WTC11 (cell line): ENCODE measurements at regions not wholly inside any gene's neighbourhood (a gene's known extent, or its start where the extent isn't known, plus 50 kb on each side); places are given as distances from the start of the nearest gene placed in this dataset.

Source experiments
- ATAC-seq: fragments of 200-7000 bp; cut with Tn5 transposase; 2 replicates; pipeline ENCODE4 v1.10.0; 2021; ENCODE audit warnings: mild to moderate bottlenecking, moderate library complexity
- CTCF ChIA-PET: fragments of 300-600 bp; sonication (Branson Sonifier 250); formaldehyde crosslinking; loops from one replicate; lab custom pipeline; 2021; ENCODE audit warnings: antibody characterized with exemption; lab: Charles Lee
- POLR2A ChIA-PET: fragments of 350-600 bp; sonication (Branson Sonifier 250); formaldehyde crosslinking; loops from one replicate; lab custom pipeline; 2021; ENCODE audit warnings: antibody characterized with exemption; lab: Charles Lee
- DNase-seq: peaks from one replicate; pipeline ENCODE4 v3.0.0; 2021; ENCODE audit warnings: low spot score
- H3K27ac Mint-ChIP-seq: 2 replicates; pipeline ENCODE4 v1.8.0; 2021; ENCODE audit warnings: mixed read lengths
- H3K27me3 Mint-ChIP-seq: 2 replicates; pipeline ENCODE4 v1.8.0; 2021; ENCODE audit warnings: low read depth, mild to moderate bottlenecking, moderate library complexity, mixed read lengths
- H3K36me3 Mint-ChIP-seq: 2 replicates; pipeline ENCODE4 v1.8.0; 2021; ENCODE audit warnings: mixed read lengths
- H3K4me1 Mint-ChIP-seq: 2 replicates; pipeline ENCODE4 v1.8.0; 2022; ENCODE audit warnings: mixed read lengths
- H3K4me3 Mint-ChIP-seq: 2 replicates; pipeline ENCODE4 v1.8.0; 2021; ENCODE audit warnings: mild to moderate bottlenecking, moderate library complexity, mixed read lengths
- H3K9me3 Mint-ChIP-seq: 2 replicates; pipeline ENCODE4 v1.8.0; 2021; ENCODE audit warnings: mixed read lengths
- ARID4B ChIP-seq: sonication (generic); formaldehyde crosslinking; IDR thresholded peaks from 2 replicates; pipeline ENCODE4 v1.8.0; 2023; ENCODE audit warnings: missing genetic modification reagents, mild to moderate bottlenecking, borderline replicate concordance
- ATF1 ChIP-seq: sonication (generic); formaldehyde crosslinking; IDR thresholded peaks from 2 replicates; pipeline ENCODE4 v1.8.1; 2023; ENCODE audit warnings: mild to moderate bottlenecking, moderate library complexity, missing genetic modification reagents
- ATF2 ChIP-seq: sonication (generic); formaldehyde crosslinking; IDR thresholded peaks from 2 replicates; pipeline ENCODE4 v1.8.1; 2022; ENCODE audit warnings: low read depth, missing genetic modification reagents, borderline replicate concordance
- E2F5 ChIP-seq: sonication (generic); formaldehyde crosslinking; IDR thresholded peaks from 2 replicates; pipeline ENCODE4 v1.8.1; 2022; ENCODE audit warnings: mild to moderate bottlenecking, moderate library complexity, missing genetic modification reagents
- HMGA2 ChIP-seq: fragments of 250-450 bp; sonication (Bioruptor Pico); IDR thresholded peaks from 2 replicates; pipeline ENCODE4 v1.4.0; 2021; ENCODE audit warnings: mild to moderate bottlenecking, moderate library complexity
- IRF1 ChIP-seq: sonication (generic); formaldehyde crosslinking; IDR thresholded peaks from 2 replicates; pipeline ENCODE4 v1.8.0; 2023; ENCODE audit warnings: missing genetic modification reagents
- JUN ChIP-seq: sonication (generic); formaldehyde crosslinking; IDR thresholded peaks from 2 replicates; pipeline ENCODE4 v1.8.0; 2023; ENCODE audit warnings: mild to moderate bottlenecking, missing genetic modification reagents
- KAT7 ChIP-seq: sonication (generic); formaldehyde crosslinking; IDR thresholded peaks from 2 replicates; pipeline ENCODE4 v1.8.1; 2023; ENCODE audit warnings: missing genetic modification reagents, mild to moderate bottlenecking, borderline replicate concordance
- PREB ChIP-seq: sonication (generic); formaldehyde crosslinking; IDR thresholded peaks from 2 replicates; pipeline ENCODE4 v1.8.1; 2022; ENCODE audit warnings: mild to moderate bottlenecking, missing genetic modification reagents, moderate library complexity, borderline replicate concordance
- SMAD4 ChIP-seq: sonication (generic); formaldehyde crosslinking; IDR thresholded peaks from 2 replicates; pipeline ENCODE4 v1.8.0; 2022; ENCODE audit warnings: mild to moderate bottlenecking, missing genetic modification reagents
- TCF7 ChIP-seq: sonication (generic); formaldehyde crosslinking; IDR thresholded peaks from 2 replicates; pipeline ENCODE4 v1.8.0; 2022; ENCODE audit warnings: mild to moderate bottlenecking, low read depth, missing genetic modification reagents, moderate library complexity
- ZBTB21 ChIP-seq: sonication (generic); formaldehyde crosslinking; IDR thresholded peaks from 2 replicates; pipeline ENCODE4 v1.8.1; 2023; ENCODE audit warnings: mild to moderate bottlenecking, missing genetic modification reagents, borderline replicate concordance
- ZNF138 ChIP-seq: sonication (generic); formaldehyde crosslinking; conservative IDR thresholded peaks from 2 replicates; pipeline ENCODE4 v1.8.1; 2022; ENCODE audit warnings: mild to moderate bottlenecking, moderate library complexity, missing genetic modification reagents
- ZNF281 ChIP-seq: sonication (generic); formaldehyde crosslinking; IDR thresholded peaks from 2 replicates; pipeline ENCODE4 v1.8.0; 2023; ENCODE audit warnings: mild to moderate bottlenecking, missing genetic modification reagents
- ZNF671 ChIP-seq: fragments of 250-450 bp; sonication (Bioruptor Pico); IDR thresholded peaks from 2 replicates; pipeline ENCODE4 v1.8.0; 2021; ENCODE audit warnings: mild to moderate bottlenecking
- TF ChIP-seq, protein P1 (sequence below): fragments of 250-450 bp; sonication (Bioruptor Pico); conservative IDR thresholded peaks from 2 replicates; pipeline ENCODE4 v1.9.0; 2021; ENCODE audit warnings: mild to moderate bottlenecking
- TF ChIP-seq, protein P2 (sequence below): sonication (generic); formaldehyde crosslinking; IDR thresholded peaks from 2 replicates; pipeline ENCODE4 v1.8.1; 2023; ENCODE audit warnings: mild to moderate bottlenecking, missing genetic modification reagents
- TF ChIP-seq, protein P3 (sequence below): fragments of 200-600 bp; IDR thresholded peaks from 2 replicates; pipeline ENCODE4 v1.8.0; 2022; ENCODE audit warnings: antibody characterized with exemption

DNA sequence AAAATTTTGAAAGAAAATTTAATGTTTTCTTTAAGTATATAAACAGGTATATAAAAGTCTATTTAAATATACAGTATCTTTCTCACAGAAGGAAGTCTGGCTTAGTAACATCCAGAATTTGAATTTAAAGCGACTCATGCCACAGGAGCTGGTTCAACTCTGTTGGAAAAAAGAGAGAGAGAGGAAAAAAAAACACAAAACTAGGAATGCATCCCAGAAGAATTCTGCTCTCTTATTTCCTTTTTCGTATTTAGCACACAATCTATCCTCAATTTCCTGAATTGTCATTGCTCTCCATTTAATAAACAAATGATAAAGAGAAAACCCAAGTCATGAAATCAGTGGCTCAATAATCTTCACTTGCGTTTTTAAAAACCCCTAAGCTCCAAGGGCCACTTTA, 107.5 kb upstream of the SCAF8 start (continued):
- TF ChIP-seq PREB (CRISPR knock-in tag) (no peak), ZNF671 (no peak), ATF1 (CRISPR knock-in tag) (no peak), TCF7 (CRISPR knock-in tag) (no peak), ARID4B (no peak), E2F5 (CRISPR knock-in tag) (no peak), IRF1 (CRISPR knock-in tag) (no peak)
- TF ChIP-seq, protein P1, sequence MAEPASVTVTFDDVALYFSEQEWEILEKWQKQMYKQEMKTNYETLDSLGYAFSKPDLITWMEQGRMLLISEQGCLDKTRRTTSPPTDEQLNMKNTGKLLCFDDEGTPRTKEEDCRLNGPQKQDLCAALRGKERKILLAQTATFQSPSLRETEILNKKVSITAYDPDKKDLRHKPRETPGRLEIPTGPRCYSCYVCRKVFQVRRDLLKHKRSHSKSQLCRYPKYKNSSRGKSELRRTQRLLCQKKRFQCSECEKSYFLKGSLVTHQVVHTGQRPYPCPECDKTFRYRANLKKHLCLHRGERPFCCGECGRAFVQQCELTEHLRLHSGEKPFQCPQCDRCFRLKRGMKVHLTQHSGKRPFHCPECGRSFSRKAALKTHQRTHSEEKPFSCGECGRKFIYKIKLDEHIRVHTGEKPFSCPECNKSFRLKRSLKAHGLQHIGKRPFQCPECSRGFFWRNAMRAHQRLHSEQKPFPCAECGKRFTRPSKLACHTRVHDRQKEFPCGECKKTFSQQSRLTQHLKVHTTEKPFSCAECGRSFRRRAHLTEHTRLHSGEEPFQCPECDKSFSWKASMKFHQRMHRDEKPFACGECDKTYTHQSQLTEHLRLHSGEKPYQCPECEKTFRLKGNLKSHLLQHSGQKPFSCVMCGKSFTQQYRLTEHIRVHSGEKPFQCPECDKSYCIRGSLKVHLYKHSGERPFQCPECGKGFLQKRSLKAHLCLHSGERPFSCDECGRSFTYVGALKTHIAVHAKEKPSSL, result no peak

- DNase-seq, result no peak
- ATAC-seq, result no peak
- POLR2A ChIA-PET, result interaction anchor here (0.6 kb wide), 1 partner anchor 169 kb away, joined by 3 read pairs; no protein-coding TSS in a partner anchor
- Mint-ChIP-seq H3K9me3 (peaks cover 3% of the 10 kb centered on the region; the same call in 1 of the 2 replicates), H3K27ac (no peak overlapping the region), H3K36me3 (no peaks in the 10 kb centered on the region), H3K4me3 (no peak overlapping the region), H3K27me3 (no peaks in the 10 kb centered on the region), H3K4me1 (no peaks in the 10 kb centered on the region)
- CTCF ChIA-PET, result no interaction called here
- TF ChIP-seq ATF2 (no peak), ZNF281 (no peak), PREB (CRISPR knock-in tag) (no peak), JUN (CRISPR knock-in tag) (no peak), ZBTB21 (no peak), KAT7 (CRISPR knock-in tag) (no peak), SMAD4 (CRISPR knock-in tag) (no peak), ZNF138 (CRISPR knock-in tag) (no peak), HMGA2 (CRISPR knock-in tag) (no peak)
- TF ChIP-seq, protein P2, sequence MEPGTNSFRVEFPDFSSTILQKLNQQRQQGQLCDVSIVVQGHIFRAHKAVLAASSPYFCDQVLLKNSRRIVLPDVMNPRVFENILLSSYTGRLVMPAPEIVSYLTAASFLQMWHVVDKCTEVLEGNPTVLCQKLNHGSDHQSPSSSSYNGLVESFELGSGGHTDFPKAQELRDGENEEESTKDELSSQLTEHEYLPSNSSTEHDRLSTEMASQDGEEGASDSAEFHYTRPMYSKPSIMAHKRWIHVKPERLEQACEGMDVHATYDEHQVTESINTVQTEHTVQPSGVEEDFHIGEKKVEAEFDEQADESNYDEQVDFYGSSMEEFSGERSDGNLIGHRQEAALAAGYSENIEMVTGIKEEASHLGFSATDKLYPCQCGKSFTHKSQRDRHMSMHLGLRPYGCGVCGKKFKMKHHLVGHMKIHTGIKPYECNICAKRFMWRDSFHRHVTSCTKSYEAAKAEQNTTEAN (CRISPR knock-in tag), result no peak
- TF ChIP-seq, protein P3, sequence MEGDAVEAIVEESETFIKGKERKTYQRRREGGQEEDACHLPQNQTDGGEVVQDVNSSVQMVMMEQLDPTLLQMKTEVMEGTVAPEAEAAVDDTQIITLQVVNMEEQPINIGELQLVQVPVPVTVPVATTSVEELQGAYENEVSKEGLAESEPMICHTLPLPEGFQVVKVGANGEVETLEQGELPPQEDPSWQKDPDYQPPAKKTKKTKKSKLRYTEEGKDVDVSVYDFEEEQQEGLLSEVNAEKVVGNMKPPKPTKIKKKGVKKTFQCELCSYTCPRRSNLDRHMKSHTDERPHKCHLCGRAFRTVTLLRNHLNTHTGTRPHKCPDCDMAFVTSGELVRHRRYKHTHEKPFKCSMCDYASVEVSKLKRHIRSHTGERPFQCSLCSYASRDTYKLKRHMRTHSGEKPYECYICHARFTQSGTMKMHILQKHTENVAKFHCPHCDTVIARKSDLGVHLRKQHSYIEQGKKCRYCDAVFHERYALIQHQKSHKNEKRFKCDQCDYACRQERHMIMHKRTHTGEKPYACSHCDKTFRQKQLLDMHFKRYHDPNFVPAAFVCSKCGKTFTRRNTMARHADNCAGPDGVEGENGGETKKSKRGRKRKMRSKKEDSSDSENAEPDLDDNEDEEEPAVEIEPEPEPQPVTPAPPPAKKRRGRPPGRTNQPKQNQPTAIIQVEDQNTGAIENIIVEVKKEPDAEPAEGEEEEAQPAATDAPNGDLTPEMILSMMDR, result no peak
Measured at GRCh38 chr6:154629127-154629526, 104.1 kb upstream of the SCAF8 start.
